Superior temporal gyrus (tissue), 1 donor: ENCODE measurements at regions not wholly inside any gene's neighbourhood (a gene's known extent, or its start where the extent isn't known, plus 50 kb on each side); places are given as distances from the start of the nearest gene placed in this dataset.

ENCODE experiments used
- DNase-seq: peaks from one replicate; pipeline ENCODE4 v3.0.0-alpha.2; 2016; ENCODE audit errors: extremely low spot score

DNA sequence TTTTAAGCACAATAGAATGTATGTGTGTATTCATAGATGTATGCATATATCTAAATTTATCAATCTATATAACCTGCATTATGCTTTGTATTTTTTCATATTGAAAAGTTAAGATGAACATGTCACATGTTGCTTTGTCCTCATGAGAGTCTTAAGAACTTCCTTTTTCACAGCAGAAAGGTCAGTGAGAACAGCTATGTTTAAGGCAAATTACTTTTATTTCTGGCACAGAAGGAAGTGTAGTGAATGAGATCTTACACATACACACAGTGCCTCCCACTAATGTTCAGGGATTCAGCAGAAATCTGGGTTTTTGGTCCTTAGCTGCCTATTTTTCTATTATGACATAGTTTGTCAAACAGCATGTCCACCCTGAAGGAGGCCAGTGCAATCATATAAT, 134.8 kb downstream of the TMEM26 start:
- no peak for DNase-seq

DNA sequence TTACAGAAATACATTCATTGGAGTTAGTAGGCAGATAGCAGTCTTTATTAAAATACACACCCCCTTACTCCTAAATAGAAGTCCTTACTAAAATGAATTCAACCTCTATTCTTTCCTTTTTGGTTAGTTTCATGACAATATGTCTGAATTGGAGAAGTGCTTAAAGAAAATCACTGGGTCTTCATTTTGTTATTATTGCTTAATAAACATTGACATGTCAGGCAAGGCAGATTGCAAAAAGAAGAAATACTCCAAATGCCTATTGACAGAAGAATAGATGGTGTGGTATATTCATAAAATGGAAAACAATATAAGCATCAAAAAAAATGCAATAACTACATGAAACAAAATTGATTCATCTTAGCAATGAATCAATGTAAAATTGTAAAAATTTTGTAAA, 135.5 kb downstream of the TMEM26 start:
- no peak for DNase-seq

DNA sequence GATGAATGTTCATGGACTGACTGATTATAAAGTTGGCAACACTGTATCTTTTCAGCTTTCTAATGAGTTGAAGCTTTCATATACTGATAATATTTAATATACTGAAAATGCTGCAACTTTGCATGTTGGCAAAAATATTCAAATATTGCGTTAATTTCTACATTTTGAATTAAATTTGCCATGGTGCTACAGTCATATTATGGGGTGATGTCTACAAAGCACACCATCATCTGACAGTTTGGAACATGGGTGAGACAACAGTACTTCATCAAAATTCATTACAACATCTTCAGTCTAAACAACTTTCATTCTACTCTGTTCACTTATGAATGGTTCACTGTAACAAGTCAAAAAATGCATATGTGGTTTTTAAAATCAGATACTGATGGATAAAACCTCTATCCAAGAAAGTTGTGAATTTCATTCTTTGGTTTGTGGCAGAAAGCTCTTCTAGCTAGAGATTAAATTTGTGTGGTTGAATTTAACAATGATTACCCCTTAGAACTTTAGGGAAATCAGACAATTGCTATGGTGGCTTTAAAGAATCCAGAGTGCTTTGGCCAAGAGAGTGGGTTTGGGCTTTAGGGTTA, 136.4 kb downstream of the TMEM26 start:
- DNase-seq, result no peak

DNA sequence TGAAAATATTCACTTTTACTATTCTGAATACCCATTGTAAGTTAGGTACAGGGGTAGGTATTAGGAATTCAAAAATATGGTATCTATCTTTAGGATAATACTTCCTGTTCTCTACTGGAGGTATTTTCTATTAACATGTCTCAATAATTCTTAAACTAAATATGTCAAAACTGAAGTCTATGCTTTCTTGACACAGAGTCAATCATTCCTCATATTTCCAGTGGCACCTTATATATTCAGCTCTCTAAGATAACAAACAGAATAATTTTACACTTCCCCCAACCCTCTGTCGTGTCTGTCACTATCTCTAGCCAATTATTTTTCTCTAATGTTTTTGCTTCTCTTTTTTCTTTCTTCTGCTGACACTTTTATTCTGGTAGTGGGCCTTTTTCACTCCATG, 138.9 kb downstream of the TMEM26 start:
- DNase-seq, result no peak

DNA sequence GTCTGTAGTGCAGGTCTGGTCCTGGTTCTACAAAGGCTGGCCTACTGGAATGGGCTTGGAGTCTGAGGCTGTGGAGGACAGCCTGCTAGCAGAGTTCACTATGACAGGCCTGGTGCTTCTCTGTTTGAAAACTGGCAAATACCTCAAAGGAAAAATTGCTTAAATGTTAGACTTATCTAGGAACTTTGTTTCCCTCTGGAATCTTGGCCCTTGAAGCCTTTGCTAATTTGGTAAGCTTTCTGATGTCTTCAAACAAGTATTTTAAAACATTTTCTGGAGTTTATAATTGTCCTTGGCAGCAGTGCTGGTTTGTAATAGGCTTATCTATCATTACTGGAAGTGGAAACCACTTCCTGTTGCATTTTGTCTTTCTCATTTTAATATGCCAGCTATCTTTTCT, 139.7 kb downstream of the TMEM26 start:
- DNase-seq, result no peak

DNA sequence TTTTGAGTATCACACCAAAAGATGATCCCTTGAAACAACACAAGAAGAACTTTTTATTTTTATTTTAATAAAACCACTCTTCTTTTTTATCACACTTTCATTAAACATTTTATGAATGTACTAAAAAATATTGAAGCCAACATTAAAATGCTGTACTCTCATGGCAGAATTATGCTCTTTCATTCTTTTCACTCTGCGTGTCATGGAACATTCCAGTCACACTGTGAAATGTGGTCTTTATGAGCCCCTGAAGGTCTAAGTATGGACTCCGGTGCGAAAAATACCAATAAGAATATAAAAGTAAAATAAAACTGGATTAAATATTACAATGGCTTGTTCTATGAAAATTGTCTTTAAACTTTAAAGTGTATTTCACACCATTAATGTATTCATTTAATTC, 148.4 kb downstream of the TMEM26 start:
- DNase-seq, result no peak

DNA sequence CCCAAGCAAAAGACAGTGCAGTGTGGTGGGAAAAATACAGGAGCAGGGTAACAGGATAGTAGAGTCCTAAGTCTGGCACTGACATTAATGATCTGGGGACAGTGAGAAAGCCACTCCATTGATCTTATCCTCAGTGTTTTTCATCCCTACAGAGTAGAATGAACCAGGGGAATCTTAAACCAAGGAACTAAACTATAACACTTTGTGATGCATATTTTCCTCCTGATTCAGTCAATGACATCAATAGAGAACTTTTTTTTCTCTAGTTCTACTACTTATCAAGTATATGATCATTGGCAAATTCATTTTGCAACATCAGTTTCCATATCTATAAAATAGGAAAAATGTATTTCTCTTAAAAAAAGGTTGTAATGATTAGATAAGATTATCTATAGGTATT, 151.1 kb downstream of the TMEM26 start:
- no peak for DNase-seq

DNA sequence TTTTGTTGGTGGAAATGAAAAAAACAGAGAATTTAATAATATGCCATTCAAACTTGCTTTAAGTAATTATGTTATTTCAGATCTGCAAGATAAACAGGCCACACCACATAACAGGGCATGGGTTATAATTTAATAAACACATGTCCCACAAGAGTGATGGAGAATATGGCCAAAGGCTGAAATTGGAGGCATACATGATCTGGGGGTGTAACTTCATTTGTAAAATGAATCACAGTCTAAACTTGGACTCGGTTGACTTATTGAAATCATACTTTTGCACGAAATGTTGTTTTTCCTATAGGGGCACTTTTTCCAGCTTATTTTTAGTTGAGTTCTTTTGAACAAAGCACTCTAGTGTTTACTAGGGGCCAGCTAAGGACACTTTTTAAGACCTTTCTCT, 151.6 kb downstream of the TMEM26 start:
- DNase-seq, result no peak

DNA sequence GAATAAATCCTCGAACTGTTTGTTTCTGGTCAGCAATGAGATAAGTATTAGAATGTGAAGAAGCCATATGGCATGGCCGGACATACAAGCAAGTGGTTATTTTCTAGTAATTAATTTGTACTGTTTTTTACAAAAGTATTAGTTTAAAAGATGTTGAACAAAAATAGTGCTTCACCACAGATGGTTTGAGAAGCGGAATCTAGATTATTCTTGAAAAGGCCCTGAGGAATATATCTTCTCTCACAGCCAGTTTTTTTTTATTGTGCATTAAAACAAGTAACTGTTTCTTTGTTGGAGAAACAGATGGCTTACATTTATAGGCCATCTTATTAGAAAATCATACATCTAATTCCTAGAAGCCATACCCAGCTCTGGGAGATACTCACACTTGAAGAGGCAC, 153.3 kb downstream of the TMEM26 start:
- no peak for DNase-seq

DNA sequence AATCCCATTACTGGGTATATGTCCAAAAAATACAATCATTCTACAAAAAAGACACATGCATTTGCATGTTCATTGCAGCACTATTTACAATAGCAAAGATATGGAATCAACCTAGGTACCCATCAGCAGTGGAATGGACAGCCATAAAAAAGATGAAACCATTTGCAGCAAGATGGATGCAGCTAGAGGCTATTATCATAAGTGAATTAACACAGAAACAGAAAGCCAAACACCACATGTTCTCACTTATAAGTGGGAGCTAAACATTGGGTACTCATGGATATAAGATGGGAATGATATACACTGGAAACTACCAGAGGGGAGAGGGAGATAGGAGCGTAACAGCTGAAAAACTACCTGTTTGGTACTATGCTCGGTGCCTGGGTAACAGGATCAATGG, 154.0 kb downstream of the TMEM26 start:
- DNase-seq, result no peak

DNA sequence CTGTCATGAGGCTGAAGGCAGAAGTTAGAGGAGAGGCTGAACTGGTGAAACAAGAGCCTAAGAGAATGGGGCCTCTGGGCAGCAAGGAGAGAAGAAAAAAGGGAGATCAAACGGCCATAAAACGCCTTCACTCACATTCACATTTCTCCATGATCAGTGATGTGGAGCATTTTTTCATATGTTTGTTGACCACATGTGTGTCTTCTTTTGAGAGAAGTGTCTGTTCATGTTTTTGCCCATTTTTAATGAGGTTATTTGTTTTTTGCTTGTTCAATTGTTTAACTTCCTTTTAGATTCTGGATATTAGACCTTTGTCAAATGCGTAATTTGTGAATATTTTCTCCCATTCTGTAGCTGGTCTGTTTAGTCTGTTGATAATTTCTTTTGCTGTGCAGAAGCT, 155.0 kb downstream of the TMEM26 start:
- DNase-seq, result no peak

DNA sequence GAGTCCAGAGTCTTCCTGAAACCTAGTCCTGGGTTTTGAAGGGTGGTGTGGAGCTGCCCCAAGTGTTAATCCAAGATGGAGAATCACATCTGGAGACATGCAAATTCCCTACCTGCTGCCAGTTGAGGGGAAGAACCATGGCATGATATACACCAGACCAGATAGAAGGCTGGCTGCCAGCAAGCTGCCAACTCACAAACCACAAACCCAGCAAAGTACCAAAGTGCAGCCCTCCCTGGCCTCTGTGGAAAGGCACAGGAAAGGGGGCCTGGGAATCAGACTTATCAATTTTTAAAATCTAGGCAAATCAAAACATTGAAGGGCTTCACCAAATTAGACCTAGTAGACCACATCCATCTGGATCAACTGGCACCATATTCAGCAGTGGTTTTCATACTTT, 157.0 kb downstream of the TMEM26 start:
- DNase-seq, result no peak

DNA sequence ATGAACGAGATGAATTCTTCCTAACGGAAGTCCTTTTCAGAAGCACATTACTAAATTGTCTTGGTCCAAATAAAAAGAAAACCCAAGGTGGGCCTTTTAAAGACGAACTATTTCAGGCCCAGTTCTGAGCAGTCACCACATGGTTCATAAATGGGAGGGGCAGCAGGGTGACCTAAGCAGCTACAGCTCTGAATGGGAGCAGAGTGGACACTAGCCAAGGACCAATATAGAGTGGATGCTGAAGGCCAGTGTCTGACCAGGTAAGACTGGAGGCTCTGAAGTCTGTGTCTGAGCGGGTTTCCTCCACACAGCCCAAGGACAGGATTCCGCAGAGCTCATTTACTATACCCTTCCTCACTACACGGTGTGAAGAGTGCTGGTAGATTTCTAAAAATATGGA, 159.1 kb downstream of the TMEM26 start:
- DNase-seq, result no peak

DNA sequence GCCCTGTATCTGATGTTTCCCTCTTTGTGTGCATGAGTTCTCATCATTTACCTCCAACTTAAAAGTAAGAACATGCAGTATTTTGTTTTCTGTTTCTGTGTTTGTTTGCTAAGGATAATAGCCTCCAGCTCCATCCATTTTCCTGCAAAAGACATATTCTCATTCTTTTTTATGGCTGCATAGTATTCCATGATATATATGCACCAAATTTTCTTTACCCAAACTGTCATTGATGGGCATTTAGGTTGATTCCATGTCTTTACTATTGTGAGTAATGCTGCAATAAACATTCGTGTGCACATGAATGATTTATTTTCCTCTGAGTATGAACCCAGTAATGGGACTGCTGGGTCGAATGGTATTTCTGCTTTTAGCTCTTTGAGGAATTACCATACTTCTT, 163.4 kb downstream of the TMEM26 start:
- DNase-seq, result no peak

DNA sequence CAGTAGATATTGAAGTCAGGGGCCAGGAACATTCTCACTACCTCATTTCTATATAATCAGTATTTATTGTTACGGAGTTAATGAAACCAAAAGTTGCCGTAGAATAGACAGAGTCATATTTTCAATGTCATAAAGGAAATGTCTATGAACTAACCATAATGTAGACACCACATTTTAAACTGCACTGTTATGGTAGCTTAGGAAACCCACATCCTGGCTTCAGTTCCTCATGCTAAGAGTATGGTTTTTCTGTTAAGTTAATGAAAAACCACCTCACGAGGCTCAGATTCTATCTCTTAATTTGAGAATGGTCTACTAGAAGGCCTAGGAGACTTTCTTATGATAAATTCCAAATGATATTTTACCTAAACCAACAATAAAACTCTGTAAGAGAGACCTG, 166.5 kb downstream of the TMEM26 start:
- no peak for DNase-seq

DNA sequence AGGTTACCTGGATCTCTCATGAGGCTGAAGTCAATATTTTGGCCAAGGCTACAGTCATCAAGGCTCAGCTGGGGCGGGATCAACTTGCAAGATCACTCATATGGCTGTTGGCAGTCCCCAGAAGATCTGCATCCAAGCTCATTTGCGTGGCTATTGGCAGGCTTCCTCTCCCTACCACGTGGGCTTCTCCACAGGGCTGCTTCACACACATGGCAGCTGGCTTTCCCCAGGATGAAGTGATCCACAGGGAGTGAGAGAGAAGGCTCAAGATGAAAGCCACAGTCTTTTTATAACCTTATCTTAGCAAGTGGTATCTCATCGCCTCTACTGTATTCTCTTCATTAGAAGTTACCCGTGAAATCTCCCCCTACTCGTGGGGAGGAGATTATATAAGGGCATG, 167.4 kb downstream of the TMEM26 start:
- DNase-seq, result no peak

DNA sequence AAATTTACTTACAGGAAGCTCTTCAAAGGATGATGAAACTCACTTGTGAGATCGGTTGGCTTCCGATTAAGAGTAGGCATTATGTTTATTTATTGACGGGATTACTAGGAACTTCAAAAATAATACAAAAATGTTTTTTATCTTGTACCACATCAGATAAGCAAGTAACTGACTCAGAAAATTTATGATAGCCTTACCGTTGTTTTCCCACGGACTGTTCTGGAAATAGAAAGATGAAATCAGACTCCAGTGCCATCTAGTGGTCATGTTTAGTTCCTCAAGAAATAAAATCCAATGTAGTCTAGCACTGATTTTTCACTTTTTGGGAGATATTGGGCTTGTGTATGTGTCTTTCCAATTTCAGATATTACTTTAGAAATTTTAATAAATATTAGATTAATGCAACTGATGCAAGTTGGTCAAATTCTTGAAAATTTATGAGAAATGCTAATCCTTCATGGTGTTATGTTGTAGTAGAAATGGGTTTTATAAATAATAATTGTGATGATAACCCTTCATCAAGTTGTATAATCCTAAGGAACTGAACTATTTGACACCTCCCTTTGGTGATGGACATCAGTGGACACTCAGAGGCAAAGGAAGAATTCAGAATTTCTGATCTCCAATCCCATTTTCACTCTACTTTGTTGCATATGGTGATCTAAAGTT, 168.8 kb downstream of the TMEM26 start:
- peak; percentile 92 for DNase-seq

DNA sequence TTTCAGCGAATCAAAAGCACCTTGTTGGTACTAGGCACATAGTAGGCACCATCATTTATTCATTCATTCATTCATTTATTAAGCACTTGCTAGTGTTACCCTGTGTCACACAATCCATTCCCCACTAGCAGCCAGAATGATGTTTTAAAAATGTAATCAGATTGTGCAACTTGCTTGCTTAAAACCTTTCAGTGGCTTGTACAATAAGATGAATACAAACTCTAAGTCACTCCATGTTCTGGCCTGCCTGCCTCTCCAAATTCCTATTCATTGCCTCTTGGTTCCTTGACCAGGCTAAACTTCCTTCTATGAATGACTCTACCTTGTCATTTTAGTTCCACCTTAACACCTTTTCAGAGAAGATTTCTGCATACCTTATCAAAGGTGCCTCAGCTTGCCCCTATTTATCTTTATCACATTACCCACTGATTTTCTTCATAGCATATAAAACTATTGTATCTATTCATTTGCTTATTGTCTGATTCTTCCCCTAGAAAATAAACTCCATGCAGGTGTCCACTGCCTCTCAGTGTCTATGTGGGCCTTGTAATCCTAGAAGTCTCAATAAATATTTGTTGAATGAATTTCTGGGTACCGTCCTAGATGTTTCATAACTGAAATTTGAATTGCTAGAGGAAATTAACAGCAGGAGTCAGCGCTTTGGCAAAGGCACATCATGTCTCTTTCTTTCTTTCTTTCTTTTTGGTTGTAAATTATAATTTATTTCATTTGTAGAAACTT, 169.5 kb downstream of the TMEM26 start:
- peak; percentile 24 for DNase-seq

DNA sequence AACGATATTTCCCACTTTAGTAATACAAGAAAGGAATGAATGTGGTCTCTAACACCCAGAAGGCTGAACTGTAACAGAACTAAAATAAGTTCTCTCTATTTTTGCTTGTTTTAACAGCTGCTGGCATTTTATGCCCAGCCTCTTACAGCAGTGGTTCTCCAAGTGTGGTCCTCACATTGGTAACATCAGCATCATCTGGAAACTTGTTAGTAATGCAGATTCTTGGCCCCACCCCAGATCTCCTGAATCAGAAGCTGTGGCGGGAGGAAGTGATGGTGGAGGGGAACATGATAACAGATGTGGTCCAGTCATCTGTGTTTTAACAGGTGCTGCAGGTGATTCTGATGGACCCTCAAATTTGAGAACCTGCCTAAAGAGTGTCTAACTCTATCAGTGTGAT, 170.1 kb downstream of the TMEM26 start:
- DNase-seq, result no peak

DNA sequence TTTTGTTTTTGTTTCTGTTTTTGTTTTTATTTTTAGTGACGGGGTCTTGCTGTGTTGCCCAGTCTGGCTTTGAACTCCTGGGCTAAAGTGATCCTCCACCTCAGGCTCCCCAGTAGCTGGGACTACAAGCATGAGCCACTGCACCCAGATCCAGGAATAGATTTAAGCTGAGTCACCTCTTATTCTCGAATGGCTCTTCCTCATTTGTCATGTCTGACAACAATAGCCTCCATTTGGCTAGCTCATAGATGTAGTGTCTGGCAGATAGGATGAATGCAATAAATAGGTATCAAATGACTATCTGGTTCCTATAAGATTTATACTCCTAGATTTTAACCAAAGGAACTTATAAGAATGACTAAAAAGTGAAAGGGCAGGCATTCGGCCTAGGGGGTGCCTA, 172.9 kb downstream of the TMEM26 start:
- no peak for DNase-seq

DNA sequence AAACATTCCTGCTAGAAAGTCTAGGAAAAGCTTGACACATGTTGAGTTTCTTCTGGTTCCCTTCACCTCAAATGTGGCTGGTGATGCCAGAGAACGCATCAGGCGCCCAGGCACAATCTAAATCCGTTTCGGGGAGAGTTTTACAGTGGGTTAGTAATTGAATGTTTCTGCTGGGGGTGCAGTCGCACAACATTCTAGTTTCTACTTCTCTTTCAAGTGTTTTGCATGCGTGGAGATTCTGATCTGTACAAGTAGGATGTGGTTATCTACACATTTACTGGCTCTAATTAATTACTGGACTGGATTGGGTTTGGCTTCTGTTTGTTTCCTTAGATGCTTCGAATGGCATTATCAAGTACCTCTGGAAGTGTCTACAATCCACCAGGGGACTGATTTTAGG, 173.8 kb downstream of the TMEM26 start:
- no peak for DNase-seq

DNA sequence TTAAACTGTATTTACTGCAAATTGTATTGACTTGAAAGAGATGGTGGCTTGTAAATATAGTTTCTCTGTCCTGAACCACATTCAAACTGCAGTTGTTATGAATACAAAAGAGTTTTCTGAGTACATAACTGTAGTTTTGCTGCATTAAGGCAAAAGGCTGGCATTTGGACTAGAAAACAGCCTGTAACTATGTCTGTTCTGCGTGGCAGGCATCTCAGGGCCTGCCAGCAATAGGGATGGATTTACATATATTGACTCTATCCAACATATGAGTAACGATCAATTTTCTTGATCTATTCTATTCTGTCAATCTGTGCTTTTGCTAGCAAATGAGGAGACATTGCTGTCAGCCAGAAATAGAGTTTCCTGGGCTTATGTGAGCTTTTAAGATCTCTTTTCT, 174.6 kb downstream of the TMEM26 start:
- DNase-seq, result no peak

DNA sequence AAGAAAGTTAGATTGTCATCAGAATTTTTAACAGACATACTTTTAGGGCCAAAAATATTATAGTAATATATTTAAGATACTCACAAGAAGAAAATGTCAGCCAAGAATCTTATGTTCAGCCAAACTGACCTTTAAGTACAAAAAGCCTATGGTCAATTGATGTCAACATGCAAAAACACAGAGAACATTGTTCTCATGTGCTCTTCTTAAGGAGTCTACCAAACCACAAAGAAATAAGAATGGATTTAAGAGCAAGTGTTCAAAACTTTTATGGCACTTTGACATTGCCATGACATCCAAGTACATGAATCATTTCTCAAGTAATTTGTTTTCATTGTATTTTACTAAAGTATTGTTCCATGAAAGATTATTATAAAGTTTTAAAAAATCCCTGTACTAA, 180.4 kb downstream of the TMEM26 start:
- DNase-seq, result no peak
